ENCODE measurements at regions not wholly inside any gene's neighbourhood (a gene's known extent, or its start where the extent isn't known, plus 50 kb on each side); places are given as distances from the start of the nearest gene placed in this dataset.
"Not testable (repeated sequence)": the region's sequence is repeated elsewhere in the genome, so short reads cannot be mapped to it uniquely, and the experiment has no call there.

- Histone ChIP-seq H3K4me1 (ENCODE audit: control insufficient read depth, low read length) (no peaks in the 10 kb centered on the region), H3K36me3 (ENCODE audit: control insufficient read depth, low read length) (no peaks in the 10 kb centered on the region), H3K27ac (ENCODE audit: low read depth, low read length) (no peak overlapping the region), H3F3A (ENCODE audit: control insufficient read depth, insufficient read depth) (no peaks in the 10 kb centered on the region), H3K4me3 (ENCODE audit: low read length) (no peak overlapping the region), H3K9me3 (ENCODE audit: control insufficient read depth, insufficient read depth, low read length) (no peaks in the 10 kb centered on the region), H3K27me3 (ENCODE audit: control insufficient read depth, low read length) (peaks cover 7% of the 10 kb centered on the region; the same call in 1 of the 2 replicates), H3K79me2 (ENCODE audit: control insufficient read depth, low read length) (no peaks in the 10 kb centered on the region), H4K20me1 (ENCODE audit: control insufficient read depth, insufficient read depth, low read depth, low read length) (no peaks in the 10 kb centered on the region), H3K4me2 (ENCODE audit: low read length) (no peak overlapping the region), H3K9me2 (replicated peaks; ENCODE audit: control insufficient read depth, low read length) (no peaks in the 10 kb centered on the region)
- TF ChIP-seq CTCF (IDR thresholded peaks at IDR 0.05; ENCODE audit: low read depth, low read length, poor library complexity, severe bottlenecking): peak; percentile 73
- TF ChIP-seq EZH2phosphoT487 (IDR thresholded peaks at IDR 0.05; ENCODE audit: borderline replicate concordance, low read length): no peak
These were observed 98.5 kb upstream of the PABPC3 start for GRCh38 chr13:24997367-24997967.

DNA sequence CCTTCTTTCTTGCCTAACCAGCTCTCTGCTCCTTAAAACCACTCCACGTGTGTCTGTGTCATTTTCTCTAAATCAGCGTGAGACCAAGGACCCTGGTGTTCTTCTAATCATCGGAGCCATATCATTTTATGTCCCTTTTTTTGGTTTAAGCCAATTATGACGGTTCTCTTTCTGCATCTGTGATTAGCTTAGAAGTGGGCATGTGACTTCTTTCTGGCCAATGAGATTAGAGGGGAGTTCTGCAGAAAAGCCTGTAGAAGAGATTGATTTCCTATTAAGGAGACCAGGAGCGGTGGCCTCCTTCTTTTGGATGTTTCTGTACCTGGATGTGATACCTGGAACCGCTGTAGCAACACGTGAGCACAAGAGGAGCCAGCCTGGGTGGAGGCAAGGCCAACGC lies 97.5 kb upstream of the PABPC3 start:
- no peaks in the 10 kb centered on the region for H4K20me1 ChIP-seq (ENCODE audit: control insufficient read depth, insufficient read depth, low read depth, low read length)
- TF ChIP-seq CTCF (IDR thresholded peaks at IDR 0.05; ENCODE audit: low read depth, low read length, poor library complexity, severe bottlenecking) (no peak), EZH2phosphoT487 (IDR thresholded peaks at IDR 0.05; ENCODE audit: borderline replicate concordance, low read length) (no peak)
- peaks cover 3% of the 10 kb centered on the region; the same call in 1 of the 2 replicates for H3K27me3 ChIP-seq (ENCODE audit: control insufficient read depth, low read length)
- H3F3A ChIP-seq (ENCODE audit: control insufficient read depth, insufficient read depth): no peaks in the 10 kb centered on the region
- no peaks in the 10 kb centered on the region for H3K79me2 ChIP-seq (ENCODE audit: control insufficient read depth, low read length)
- H3K4me1 ChIP-seq (ENCODE audit: control insufficient read depth, low read length): no peaks in the 10 kb centered on the region
- H3K36me3 ChIP-seq (ENCODE audit: control insufficient read depth, low read length): no peaks in the 10 kb centered on the region
- no peak overlapping the region for H3K4me3 ChIP-seq (ENCODE audit: low read length)
- no peak overlapping the region for H3K4me2 ChIP-seq (ENCODE audit: low read length)
- no peak overlapping the region for H3K27ac ChIP-seq (ENCODE audit: low read depth, low read length)
- no peaks in the 10 kb centered on the region for H3K9me3 ChIP-seq (ENCODE audit: control insufficient read depth, insufficient read depth, low read length)
- no peaks in the 10 kb centered on the region for H3K9me2 ChIP-seq (replicated peaks; ENCODE audit: control insufficient read depth, low read length)

GRCh38 chr13:25001476-25002206 lies 94.3 kb upstream of the PABPC3 start:
- Histone ChIP-seq H4K20me1 (ENCODE audit: control insufficient read depth, insufficient read depth, low read depth, low read length) (no peaks in the 10 kb centered on the region), H3K4me2 (ENCODE audit: low read length) (no peak overlapping the region), H3K27me3 (ENCODE audit: control insufficient read depth, low read length) (peaks cover 3% of the 10 kb centered on the region; the same call in 1 of the 2 replicates), H3K9me3 (ENCODE audit: control insufficient read depth, insufficient read depth, low read length) (no peaks in the 10 kb centered on the region), H3K79me2 (ENCODE audit: control insufficient read depth, low read length) (no peaks in the 10 kb centered on the region), H3K9me2 (replicated peaks; ENCODE audit: control insufficient read depth, low read length) (no peaks in the 10 kb centered on the region), H3K36me3 (ENCODE audit: control insufficient read depth, low read length) (no peaks in the 10 kb centered on the region), H3K4me1 (ENCODE audit: control insufficient read depth, low read length) (no peaks in the 10 kb centered on the region), H3F3A (ENCODE audit: control insufficient read depth, insufficient read depth) (no peaks in the 10 kb centered on the region), H3K4me3 (ENCODE audit: low read length) (no peak overlapping the region), H3K27ac (ENCODE audit: low read depth, low read length) (no peak overlapping the region)
- no peak for TF ChIP-seq EZH2phosphoT487 (IDR thresholded peaks at IDR 0.05; ENCODE audit: borderline replicate concordance, low read length)
- no peak for TF ChIP-seq CTCF (IDR thresholded peaks at IDR 0.05; ENCODE audit: low read depth, low read length, poor library complexity, severe bottlenecking)

DNA sequence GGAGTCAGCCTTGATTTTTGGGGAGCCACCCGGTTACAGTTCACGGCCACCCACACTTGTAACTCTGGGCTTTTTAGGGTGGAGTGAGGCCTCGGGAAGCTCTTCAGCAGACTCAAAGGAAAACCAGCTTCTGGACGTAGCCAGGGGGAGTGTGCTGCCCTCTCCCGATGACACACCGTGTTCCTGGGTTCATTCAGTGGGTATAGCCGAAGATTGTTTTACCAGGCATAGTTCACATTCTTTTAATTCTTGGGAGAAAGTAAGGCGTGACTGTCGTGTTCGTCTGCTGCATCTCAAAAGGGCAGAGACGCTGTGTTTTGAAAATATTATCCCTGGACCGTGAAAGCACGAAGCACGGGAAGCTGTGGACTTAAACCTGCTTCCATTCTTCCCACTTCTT lies 93.6 kb upstream of the PABPC3 start:
- not testable (repeated sequence) for H4K20me1 ChIP-seq (ENCODE audit: control insufficient read depth, insufficient read depth, low read depth, low read length); H3K9me2 ChIP-seq (replicated peaks; ENCODE audit: control insufficient read depth, low read length); H3K79me2 ChIP-seq (ENCODE audit: control insufficient read depth, low read length); H3K4me3 ChIP-seq (ENCODE audit: low read length); H3F3A ChIP-seq (ENCODE audit: control insufficient read depth, insufficient read depth); H3K36me3 ChIP-seq (ENCODE audit: control insufficient read depth, low read length); H3K9me3 ChIP-seq (ENCODE audit: control insufficient read depth, insufficient read depth, low read length); H3K27me3 ChIP-seq (ENCODE audit: control insufficient read depth, low read length); H3K4me1 ChIP-seq (ENCODE audit: control insufficient read depth, low read length); H3K27ac ChIP-seq (ENCODE audit: low read depth, low read length); H3K4me2 ChIP-seq (ENCODE audit: low read length)

- not testable (repeated sequence) for H3K79me2 ChIP-seq (ENCODE audit: control insufficient read depth, low read length)
These were observed 91.4 kb upstream of the PABPC3 start for GRCh38 chr13:25004489-25004888.

More at GRCh38 chr13:25004489-25004888, 91.4 kb upstream of the PABPC3 start:
- not testable (repeated sequence) for H3K9me2 ChIP-seq (replicated peaks; ENCODE audit: control insufficient read depth, low read length); H4K20me1 ChIP-seq (ENCODE audit: control insufficient read depth, insufficient read depth, low read depth, low read length); H3K36me3 ChIP-seq (ENCODE audit: control insufficient read depth, low read length); H3K27me3 ChIP-seq (ENCODE audit: control insufficient read depth, low read length); H3K4me2 ChIP-seq (ENCODE audit: low read length); H3K9me3 ChIP-seq (ENCODE audit: control insufficient read depth, insufficient read depth, low read length); H3F3A ChIP-seq (ENCODE audit: control insufficient read depth, insufficient read depth); H3K4me1 ChIP-seq (ENCODE audit: control insufficient read depth, low read length); H3K27ac ChIP-seq (ENCODE audit: low read depth, low read length); H3K4me3 ChIP-seq (ENCODE audit: low read length)

Measured in DOHH2 (cell line).